CD4-positive, alpha-beta T cell treated with Interleukin-10 for 1 hour (primary cell): ENCODE measurements at regions not wholly inside any gene's neighbourhood (a gene's known extent, or its start where the extent isn't known, plus 50 kb on each side); places are given as distances from the start of the nearest gene placed in this dataset.

Source experiments
- DNase-seq: peaks from one replicate; pipeline ENCODE4 v3.0.0-alpha.2; 2020

DNA sequence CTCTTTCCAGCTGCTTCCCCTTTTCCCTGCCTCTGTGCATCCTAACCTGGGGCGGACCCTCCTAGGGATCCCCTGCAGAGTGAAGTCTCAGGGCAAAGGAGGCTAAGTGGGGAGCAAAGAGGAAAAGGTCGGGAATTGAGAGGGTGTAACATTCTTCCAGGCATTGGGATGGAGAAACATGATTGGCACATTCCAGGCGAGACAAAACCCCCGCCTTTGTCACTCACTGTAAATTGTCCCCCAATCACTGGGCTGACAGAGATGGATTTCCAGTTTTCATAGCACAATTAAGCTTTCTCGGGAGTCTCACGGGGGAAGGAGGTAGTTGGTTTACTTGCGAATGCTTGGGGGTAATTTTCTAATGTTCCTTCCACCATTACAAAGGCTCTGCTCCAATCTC is 74.9 kb downstream of the MIAT start:
- no peak for DNase-seq

DNA sequence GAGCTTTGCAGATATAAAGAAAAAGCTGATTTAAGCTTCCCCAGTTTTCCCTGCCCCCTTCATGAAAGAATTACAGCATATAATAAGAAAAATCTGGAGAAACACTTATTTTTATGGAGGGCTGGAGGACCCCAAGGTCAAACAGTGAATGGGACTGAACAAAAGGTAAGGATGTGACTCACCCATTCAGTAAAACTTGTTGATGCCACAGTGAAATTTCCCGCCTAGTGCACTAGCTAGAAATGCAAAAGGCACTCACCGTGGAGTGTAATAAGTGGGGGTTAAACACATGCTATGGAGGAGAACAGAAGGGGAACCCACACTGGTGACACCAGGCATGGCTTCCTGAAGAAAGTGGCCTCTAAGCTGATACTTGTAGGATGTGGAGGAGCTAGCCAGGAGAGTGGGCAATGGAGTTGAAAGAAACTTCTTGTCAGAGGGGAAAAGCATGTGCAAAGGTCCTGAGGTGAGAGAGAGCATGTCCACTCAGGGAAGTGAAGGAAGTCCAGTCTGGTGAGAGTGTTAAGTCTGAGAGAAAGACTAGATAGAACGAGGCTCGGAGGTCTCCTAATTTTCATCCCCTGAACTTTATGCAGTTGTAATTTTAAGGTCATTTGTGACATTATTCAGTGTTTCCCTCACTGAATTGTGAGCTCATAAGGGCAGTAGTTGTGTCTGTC is 77.1 kb downstream of the MIAT start:
- no peak for DNase-seq

DNA sequence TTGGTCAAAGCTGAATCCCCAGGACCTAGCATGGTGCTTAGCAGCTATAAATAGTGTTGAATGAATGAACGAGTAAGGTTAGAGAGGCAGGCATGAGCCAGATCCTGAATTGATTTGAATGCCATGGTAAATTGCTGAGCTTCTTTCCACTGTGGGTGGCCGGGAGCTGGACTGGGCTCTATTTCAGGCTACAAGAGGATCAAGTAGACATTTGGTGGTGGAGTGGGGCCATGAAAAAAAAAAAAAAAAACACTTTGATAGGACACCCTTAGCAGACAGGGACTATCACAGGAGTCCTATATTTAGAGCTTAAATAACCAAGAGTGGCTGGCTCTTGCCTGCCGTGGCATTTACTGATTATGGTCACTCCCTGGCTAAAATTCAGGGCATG is 77.6 kb downstream of the MIAT start:
- no peak for DNase-seq

DNA sequence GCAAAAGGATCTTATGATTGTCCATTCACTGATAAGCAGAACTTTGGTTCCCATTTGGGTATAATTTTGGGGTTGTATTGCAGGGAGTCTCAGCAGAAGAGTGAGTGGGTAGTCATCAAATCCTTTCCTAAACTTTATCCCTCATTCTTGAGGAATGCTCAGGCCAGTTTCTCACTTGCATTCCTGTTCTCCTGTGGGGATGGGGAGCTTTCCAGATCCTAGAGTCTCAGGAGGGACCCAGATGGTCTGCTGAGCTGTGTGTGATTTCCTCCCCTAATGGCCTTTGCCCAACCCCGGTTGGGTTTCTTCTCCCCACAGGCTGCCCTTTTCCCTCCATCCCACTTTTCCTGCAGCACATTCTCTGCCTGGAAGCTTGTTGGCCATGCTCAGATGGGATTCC is 79.9 kb downstream of the MIAT start:
- DNase-seq = no peak

GRCh38 chr22:26740253-26740652 is 82.9 kb downstream of the MIAT start:
- DNase-seq = no peak

GRCh38 chr22:26743149-26743548 is 85.8 kb downstream of the MIAT start:
- DNase-seq = no peak

GRCh38 chr22:26744892-26745808 is 87.8 kb downstream of the MIAT start:
- no peak for DNase-seq

DNA sequence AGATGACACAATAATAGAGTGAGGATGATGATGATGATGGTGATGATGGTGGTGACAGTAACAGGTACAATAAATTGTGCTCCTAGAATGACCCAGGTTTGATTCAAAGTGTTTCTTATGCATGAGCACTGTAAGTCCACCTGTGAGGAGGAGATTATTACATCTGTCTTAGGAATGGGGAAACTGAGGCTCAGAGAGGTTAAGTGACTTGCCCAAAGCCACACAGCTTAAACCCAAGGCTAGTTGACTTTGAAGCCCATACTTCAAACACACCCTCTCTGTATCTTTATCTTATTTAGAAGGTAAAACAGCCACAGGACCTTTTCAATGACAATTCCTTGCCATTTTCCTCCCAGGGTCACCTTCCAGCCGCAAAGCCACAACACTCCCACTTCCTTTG is 88.9 kb downstream of the MIAT start:
- DNase-seq = no peak

DNA sequence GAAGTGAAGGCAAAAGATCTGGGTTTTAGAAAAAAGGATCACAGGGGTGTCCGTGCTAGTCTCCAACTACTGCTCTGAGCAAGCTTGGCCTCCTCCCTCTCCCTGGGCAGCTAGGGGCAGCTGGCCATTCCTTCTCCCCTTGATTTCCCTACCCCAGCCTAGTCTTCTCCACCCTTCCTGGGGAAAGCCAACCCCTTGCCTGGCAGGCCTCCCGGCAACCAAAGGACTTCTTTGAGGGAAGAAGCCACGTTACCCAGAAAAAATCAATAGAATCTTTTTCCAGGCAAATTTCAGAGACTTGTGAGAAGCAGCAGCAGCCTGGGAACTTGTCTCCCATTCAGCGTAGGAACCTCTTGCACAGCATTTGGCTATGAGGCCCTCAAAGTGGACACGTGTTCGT is 91.5 kb downstream of the MIAT start:
- no peak for DNase-seq

DNA sequence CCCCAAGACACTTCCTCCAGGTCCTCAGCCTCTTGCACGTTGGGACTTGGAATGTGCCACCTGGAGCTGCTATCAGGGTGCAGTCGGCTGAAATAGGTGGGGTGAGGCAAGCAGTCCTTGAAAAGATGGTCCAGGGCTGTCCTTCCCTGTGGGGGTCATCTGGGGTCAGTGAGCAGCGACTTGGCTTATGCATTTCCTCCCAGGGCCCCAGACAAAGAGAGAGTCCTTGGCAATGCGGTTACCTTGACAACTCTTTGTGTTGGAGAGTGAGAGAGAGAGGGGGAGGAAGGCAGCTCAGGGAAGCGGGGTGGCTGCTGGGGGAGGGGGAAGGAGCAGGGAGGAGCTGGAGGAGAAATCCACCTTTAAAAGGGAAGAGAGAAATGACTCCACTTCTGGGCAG is 93.8 kb downstream of the MIAT start:
- no peak for DNase-seq

- no peak for DNase-seq
Observed at GRCh38 chr22:26753125-26753862, 95.9 kb downstream of the MIAT start.

GRCh38 chr22:26756675-26757293 is 99.4 kb downstream of the MIAT start:
- no peak for DNase-seq

GRCh38 chr22:26757496-26757895 is 100.1 kb downstream of the MIAT start:
- DNase-seq = no peak

DNA sequence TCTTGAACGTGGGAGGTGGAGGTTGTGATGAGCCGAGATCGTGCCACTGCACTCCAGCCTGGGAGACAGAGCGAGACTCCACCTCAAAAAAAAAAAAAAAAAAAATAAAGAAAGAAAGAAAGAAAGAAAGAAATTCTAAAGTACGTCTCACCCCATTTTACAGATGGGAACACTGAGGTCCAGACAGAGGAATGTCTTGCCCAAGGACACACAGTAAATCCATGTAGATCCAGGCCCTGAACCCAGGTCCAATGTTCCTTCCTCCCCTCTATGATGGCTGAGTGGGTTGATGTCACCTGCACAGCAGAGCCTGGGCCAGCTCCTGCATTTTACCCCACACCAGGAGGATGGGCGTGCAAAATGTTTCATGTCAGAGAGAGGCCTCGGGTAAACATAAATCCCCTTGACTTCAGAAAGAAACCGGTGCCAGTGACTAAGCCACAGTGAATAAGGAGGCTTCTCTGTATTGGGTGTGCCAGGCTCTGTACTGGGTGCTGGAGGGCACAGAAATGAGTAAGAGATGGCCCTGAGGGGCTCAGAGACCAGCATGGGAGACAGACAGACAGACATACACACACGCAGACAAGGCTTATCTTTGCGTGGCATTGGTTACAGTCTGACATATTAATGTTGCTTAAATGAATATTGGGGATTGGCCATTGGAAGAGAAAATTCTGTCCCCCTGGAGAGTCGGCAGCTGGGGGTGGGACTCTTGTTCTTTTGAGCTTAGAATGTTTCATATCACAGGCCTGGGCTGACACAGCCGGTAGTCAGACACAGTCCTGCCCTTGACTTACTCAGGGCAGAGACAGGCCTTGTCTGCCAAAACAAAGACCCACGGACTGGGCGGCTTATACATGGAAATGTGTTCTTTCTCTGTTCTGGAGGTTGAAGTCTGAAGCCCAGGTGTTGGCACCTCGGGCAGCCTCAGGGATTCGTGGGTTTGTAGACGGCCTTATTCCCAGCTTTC is 105.4 kb downstream of the MIAT start:
- DNase-seq = no peak

GRCh38 chr22:26763633-26764361 is 106.4 kb downstream of the MIAT start:
- DNase-seq = no peak

DNA sequence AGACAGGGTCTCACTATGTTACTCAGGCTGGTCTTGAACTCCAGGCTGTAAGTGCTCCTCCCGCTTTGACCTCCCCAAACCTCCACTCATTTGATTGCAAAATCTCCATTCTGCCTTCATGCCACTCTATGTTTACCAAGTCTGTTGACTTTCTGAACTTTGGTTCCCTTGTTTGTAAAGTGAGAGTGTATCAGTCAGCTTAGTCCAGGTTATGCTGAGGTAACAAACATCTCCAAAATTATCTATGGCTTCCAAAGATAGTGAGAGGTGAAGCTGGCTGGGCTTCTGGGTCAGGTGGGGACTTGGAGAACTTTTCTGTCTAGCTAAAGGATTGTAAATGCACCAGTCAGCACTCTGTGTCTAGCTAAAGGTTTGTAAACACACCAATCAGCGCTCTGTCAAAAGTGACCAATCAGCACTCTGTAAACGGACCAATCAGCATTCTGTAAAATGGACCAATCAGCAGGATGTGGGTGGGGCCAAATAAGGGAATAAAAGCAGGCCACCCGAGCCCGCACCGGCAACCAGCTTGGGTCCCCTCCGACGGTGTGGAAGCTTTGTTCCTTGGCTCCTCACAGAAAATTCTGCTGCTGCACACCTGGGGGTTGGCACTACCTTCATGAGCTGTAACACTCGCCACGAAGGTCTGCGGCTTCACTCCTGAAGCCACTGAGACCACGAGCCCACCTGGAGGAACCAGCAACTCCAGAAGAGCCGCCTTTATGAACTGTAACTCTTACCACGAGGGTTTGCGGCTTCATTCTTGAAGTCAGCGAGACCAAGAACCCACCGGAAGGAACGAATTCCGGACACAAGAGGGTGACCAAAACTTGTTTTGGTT is 109.3 kb downstream of the MIAT start:
- no peak for DNase-seq

GRCh38 chr22:26767351-26768155 is 110.2 kb downstream of the MIAT start:
- no peak for DNase-seq

- DNase-seq = no peak
Observed at GRCh38 chr22:26768156-26768515, 110.7 kb downstream of the MIAT start.

- no peak for DNase-seq
Observed at GRCh38 chr22:26768952-26769351, 111.6 kb downstream of the MIAT start.

DNA sequence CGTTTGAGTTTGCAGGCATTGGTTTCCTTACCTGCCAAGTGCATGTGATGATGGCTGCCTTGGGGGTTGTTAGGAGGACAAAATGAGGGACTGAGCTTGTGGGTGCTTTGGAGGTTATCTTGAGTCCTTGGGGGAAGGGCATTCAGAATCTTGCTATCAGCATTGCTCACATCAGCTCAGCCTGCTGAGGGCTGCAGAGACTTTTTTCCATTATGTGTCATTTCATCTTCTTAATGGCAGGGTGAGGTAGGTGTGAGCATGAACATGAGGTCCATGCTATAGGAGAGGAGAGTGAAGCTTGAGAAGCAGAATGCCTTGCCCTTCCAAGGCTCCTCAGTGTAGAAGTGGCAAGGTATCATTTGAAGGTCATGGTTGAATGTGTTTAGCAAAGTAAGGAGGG is 112.3 kb downstream of the MIAT start:
- no peak for DNase-seq
